WERI-Rb-1 (cell line): ENCODE measurements at regions not wholly inside any gene's neighbourhood (a gene's known extent, or its start where the extent isn't known, plus 50 kb on each side); places are given as distances from the start of the nearest gene placed in this dataset.

ENCODE experiments used
- DNase-seq: peaks from one replicate; pipeline ENCODE4 v3.0.0-alpha.2; 2020
- H3K27ac ChIP-seq: fragments of 250-450 bp; sonication (Bioruptor Pico); 2 replicates; pipeline ENCODE4 v1.5.1; 2020; ENCODE audit warnings: mild to moderate bottlenecking, moderate library complexity
- H3K27me3 ChIP-seq: fragments of 250-450 bp; sonication (Bioruptor Pico); 2 replicates; pipeline ENCODE4 v1.5.1; 2021; ENCODE audit warnings: mild to moderate bottlenecking, low read depth, moderate library complexity; ENCODE audit not compliant: insufficient read depth, severe bottlenecking
- H3K36me3 ChIP-seq: fragments of 250-450 bp; sonication (Bioruptor Pico); 2 replicates; pipeline ENCODE4 v1.5.1; 2020; ENCODE audit warnings: mild to moderate bottlenecking, moderate library complexity
- H3K4me3 ChIP-seq: 2 replicates; pipeline ENCODE4 v1.5.1; 2011; ENCODE audit warnings: low read depth, mild to moderate bottlenecking, control low read depth, low read length
- H3K9me3 ChIP-seq: fragments of 250-450 bp; sonication (Bioruptor Pico); 2 replicates; pipeline ENCODE4 v1.5.1; 2021; ENCODE audit warnings: mild to moderate bottlenecking, moderate library complexity; ENCODE audit not compliant: severe bottlenecking
- CTCF ChIP-seq: IDR thresholded peaks from 2 replicates; pipeline ENCODE4 v1.5.1; 2011; ENCODE audit warnings: low read depth, mild to moderate bottlenecking, control low read depth, inconsistent platforms, low read length

DNA sequence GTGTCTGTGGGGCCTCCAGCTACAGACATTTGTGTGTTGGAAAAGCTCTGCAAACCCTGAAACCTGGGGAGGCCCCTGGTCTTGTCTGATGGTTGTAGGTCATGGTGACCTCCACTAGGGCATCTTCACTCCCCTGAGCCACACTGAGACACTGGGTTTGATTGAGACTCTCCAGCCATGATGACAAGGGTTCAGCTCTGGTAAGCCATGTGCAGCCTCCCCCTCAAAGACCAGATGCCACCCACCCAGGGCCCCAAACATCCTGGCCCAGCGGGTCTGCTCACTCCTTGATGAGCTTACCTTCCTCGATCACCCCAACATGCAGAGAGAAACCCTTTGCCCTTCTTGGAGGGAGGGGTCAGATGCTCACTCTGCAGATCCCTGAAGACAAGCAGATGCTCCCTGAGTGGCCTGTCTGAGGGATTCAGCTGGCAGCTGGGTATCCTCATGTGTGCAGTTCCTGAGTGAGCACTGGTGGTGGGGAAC is 101.6 kb downstream of the METRNL start:
- no peak overlapping the region for H3K4me3 ChIP-seq
- DNase-seq = peak; percentile 34
- 0 out of 2 replicates have a peak, but pooled peaks have one; percentile 13 for TF ChIP-seq CTCF
- no peaks in the 10 kb centered on the region for H3K36me3 ChIP-seq
- no peaks in the 10 kb centered on the region for H3K9me3 ChIP-seq
- H3K27me3 ChIP-seq = no peaks in the 10 kb centered on the region
- no peak overlapping the region for H3K27ac ChIP-seq

DNA sequence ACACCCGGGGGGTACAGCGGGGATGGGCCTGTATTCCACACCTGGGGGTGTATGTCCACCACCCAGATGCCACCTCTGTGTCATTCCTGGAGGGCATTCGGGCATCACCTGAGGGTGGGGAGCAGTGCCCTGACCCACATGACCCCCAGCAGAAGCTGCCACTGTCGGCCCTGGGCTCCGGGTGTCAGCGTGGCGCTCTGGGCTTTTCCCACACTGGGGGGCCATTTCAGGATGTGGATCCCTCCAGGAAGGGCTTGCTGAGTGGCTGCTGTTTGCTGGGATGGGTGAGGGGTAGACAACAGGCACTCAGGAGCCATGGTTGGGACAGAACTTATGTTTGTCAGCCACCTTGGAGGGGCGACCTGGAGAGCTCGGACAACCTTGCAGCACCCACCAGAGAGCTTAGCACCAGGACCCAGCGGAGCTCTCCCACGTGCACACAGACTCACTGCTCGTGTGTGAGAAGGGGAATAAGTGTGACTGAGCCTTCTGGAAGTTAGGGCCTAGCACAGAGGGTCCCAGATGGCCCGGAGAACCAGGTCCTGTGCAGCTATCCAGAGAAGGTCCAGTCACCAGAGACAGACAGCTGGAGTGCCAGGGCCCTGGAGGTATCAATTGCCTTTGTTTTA is 102.7 kb downstream of the METRNL start:
- peak; percentile 11 for DNase-seq
- H3K4me3 ChIP-seq = no peak overlapping the region
- H3K27ac ChIP-seq = no peak overlapping the region
- no peaks in the 10 kb centered on the region for H3K27me3 ChIP-seq
- no peaks in the 10 kb centered on the region for H3K9me3 ChIP-seq
- TF ChIP-seq CTCF = no peak
- no peaks in the 10 kb centered on the region for H3K36me3 ChIP-seq

DNA sequence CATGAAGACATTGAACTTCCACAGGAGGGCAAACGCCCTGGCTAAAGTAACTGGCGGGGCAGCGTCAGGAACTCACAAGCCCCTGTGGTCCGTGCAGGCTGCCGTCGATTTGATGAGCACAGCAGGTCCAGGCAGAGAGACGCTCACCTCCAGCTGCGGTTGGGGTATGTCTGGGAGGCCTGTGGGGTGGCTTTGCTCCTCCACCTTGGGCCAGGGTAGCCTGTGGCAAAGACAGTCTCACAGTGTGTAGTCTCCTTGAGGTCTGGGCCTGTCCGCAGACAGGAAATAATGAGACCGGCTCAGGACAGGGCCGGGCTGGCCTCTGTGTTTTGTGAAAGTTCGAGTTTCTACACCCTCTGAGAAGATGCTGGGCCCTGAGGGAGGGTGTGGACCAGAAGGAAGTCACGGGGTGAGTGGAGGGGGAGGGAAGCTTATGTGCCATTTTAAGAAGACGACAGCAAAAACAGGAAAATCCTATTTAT is 103.3 kb downstream of the METRNL start:
- Histone ChIP-seq H3K9me3 (no peaks in the 10 kb centered on the region), H3K27me3 (no peaks in the 10 kb centered on the region), H3K4me3 (no peak overlapping the region), H3K36me3 (no peaks in the 10 kb centered on the region), H3K27ac (no peak overlapping the region)
- peak; percentile 9 for DNase-seq
- no peak for TF ChIP-seq CTCF

GRCh38 chr17:83183145-83183948 is 103.9 kb downstream of the METRNL start:
- H3K36me3 ChIP-seq = no peaks in the 10 kb centered on the region
- no peak overlapping the region for H3K4me3 ChIP-seq
- TF ChIP-seq CTCF = no peak
- peaks cover 5% of the 10 kb centered on the region for H3K9me3 ChIP-seq
- peak; percentile 7 for DNase-seq
- H3K27me3 ChIP-seq = no peaks in the 10 kb centered on the region
- no peak overlapping the region for H3K27ac ChIP-seq

GRCh38 chr17:83183951-83184506 is 104.6 kb downstream of the METRNL start:
- H3K27ac ChIP-seq = no peak overlapping the region
- no peak for TF ChIP-seq CTCF

More at GRCh38 chr17:83183951-83184506, 104.6 kb downstream of the METRNL start:
- DNase-seq = peak; percentile 3
- H3K36me3 ChIP-seq = no peaks in the 10 kb centered on the region
- no peaks in the 10 kb centered on the region for H3K27me3 ChIP-seq
- H3K9me3 ChIP-seq = peaks cover 7% of the 10 kb centered on the region
- H3K4me3 ChIP-seq = no peak overlapping the region
